Neural cell (in vitro differentiated cells): ENCODE measurements at regions not wholly inside any gene's neighbourhood (a gene's known extent, or its start where the extent isn't known, plus 50 kb on each side); places are given as distances from the start of the nearest gene placed in this dataset.

Experiments used
- H2AFZ ChIP-seq: fragments of 200-600, 300-800 bp; sonication (generic), shearing (Covaris generic); 2 replicates; pipeline ENCODE4 v1.6.0; 2014; ENCODE audit warnings: low read depth, mild to moderate bottlenecking, antibody characterized with exemption, low read length, moderate library complexity
- H3F3A ChIP-seq: fragments of 200-600 bp; shearing (Covaris generic); 2 replicates; pipeline ENCODE4 v1.6.1; 2016; ENCODE audit warnings: mild to moderate bottlenecking, moderate library complexity, mixed read lengths, antibody characterized with exemption, low read length; ENCODE audit not compliant: insufficient read depth, poor library complexity, severe bottlenecking
- H3K27ac ChIP-seq: fragments of 200-600, 300-800 bp; sonication (generic), shearing (Covaris generic); 2 replicates; pipeline ENCODE4 v1.5.1; 2014; ENCODE audit warnings: mild to moderate bottlenecking, low read length, moderate library complexity
- H3K27me3 ChIP-seq: fragments of 300-800, 200-600 bp; sonication (generic), shearing (Covaris generic); 2 replicates; pipeline ENCODE4 v1.6.0; 2014; ENCODE audit warnings: mild to moderate bottlenecking, low read depth, low read length, moderate library complexity; ENCODE audit not compliant: insufficient read depth
- H3K36me3 ChIP-seq: fragments of 300-800, 200-600 bp; sonication (generic), shearing (Covaris generic); 2 replicates; pipeline ENCODE4 v1.5.1; 2014; ENCODE audit warnings: mild to moderate bottlenecking, antibody characterized with exemption, low read length, moderate library complexity; ENCODE audit not compliant: insufficient read depth
- H3K4me2 ChIP-seq: fragments of 300-800, 200-600 bp; sonication (generic), shearing (Covaris generic); 2 replicates; pipeline ENCODE4 v1.6.0; 2014; ENCODE audit warnings: mild to moderate bottlenecking, low read length
- H3K4me3 ChIP-seq: fragments of 300-800, 200-600 bp; sonication (generic), shearing (Covaris generic); 2 replicates; pipeline ENCODE4 v1.5.1; 2014; ENCODE audit warnings: mild to moderate bottlenecking, low read length, moderate library complexity
- H3K79me2 ChIP-seq: fragments of 200-600 bp; shearing (Covaris generic); replicated peaks from 2 replicates; pipeline ENCODE4 v1.6.0; 2014; ENCODE audit warnings: mild to moderate bottlenecking, low read length, moderate library complexity; ENCODE audit not compliant: insufficient read depth
- H3K9ac ChIP-seq: fragments of 300-800, 200-600 bp; sonication (generic), shearing (Covaris generic); 2 replicates; pipeline ENCODE4 v1.6.1; 2016; ENCODE audit warnings: mild to moderate bottlenecking, low read length, mixed read lengths
- H3K9me2 ChIP-seq: fragments of 200-600 bp; shearing (Covaris generic); 2 replicates; pipeline ENCODE4 v1.6.1; 2016; ENCODE audit warnings: mild to moderate bottlenecking, low read length, mixed read lengths; ENCODE audit not compliant: insufficient read depth
- H3K9me3 ChIP-seq: fragments of 200-600, 300-800 bp; sonication (generic), shearing (Covaris generic); 2 replicates; pipeline ENCODE4 v1.6.1; 2016; ENCODE audit warnings: mild to moderate bottlenecking, mixed run types, low read length, moderate library complexity, mixed read lengths
- H4K20me1 ChIP-seq: fragments of 200-600 bp; shearing (Covaris generic); 2 replicates; pipeline ENCODE4 v1.6.1; 2016; ENCODE audit warnings: mild to moderate bottlenecking, mixed run types; ENCODE audit not compliant: insufficient read depth
- EP300 ChIP-seq: fragments of 450-650 bp; conservative IDR thresholded peaks from 2 replicates; pipeline ENCODE4 v1.6.1; 2014; ENCODE audit warnings: antibody characterized with exemption, mild to moderate bottlenecking, moderate library complexity; ENCODE audit not compliant: poor library complexity, severe bottlenecking
- EZH2 ChIP-seq: fragments of 200-600, 300-800 bp; shearing (Covaris generic), sonication (generic); IDR thresholded peaks from 2 replicates; pipeline ENCODE4 v1.6.1; 2014; ENCODE audit warnings: antibody characterized with exemption, low read length, borderline replicate concordance, mild to moderate bottlenecking; ENCODE audit not compliant: insufficient read depth, poor library complexity, severe bottlenecking
- MXI1 ChIP-seq: fragments of 450-650 bp; conservative IDR thresholded peaks from 2 replicates; pipeline ENCODE4 v1.6.1; 2014; ENCODE audit warnings: antibody characterized with exemption, mild to moderate bottlenecking; ENCODE audit not compliant: poor library complexity, severe bottlenecking
- POLR2AphosphoS5 ChIP-seq: IDR thresholded peaks from 2 replicates; pipeline ENCODE4 v1.6.1; 2012
- SMC3 ChIP-seq: fragments of 450-650 bp; conservative IDR thresholded peaks from 2 replicates; pipeline ENCODE4 v1.6.1; 2014; ENCODE audit warnings: antibody characterized with exemption, mild to moderate bottlenecking, moderate library complexity; ENCODE audit not compliant: poor library complexity
- TAF1 ChIP-seq: IDR thresholded peaks from 2 replicates; pipeline ENCODE4 v1.6.1; 2012; ENCODE audit warnings: low read depth
- TF ChIP-seq, protein P1 (sequence below): IDR thresholded peaks from 2 replicates; pipeline ENCODE4 v1.6.1; 2012; ENCODE audit warnings: borderline replicate concordance
- TF ChIP-seq, protein P2 (sequence below): fragments of 450-650 bp; IDR thresholded peaks from 2 replicates; pipeline ENCODE4 v1.5.1; 2014; ENCODE audit warnings: antibody characterized with exemption, mild to moderate bottlenecking, moderate library complexity; ENCODE audit not compliant: poor library complexity, severe bottlenecking

DNA sequence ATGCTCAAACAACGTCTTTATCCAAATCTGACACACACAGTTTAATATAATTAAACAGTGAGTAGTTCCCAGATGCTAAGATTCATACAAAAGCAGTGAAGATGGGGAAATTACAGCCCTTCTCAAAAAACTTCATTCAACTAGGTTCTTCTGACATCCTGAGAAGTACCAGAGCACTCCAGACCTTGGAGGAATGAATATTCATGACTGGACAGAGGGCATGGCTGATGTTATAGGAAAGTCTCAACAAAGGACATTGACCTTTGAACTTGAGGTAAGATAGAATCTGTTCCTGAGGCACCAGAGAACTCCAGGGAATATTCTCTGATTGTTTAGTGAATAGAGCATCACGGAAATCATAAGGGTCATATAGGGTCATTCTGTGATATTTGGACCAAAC, 106.4 kb upstream of the SLC5A12 start:
- no peaks in the 10 kb centered on the region for H3F3A ChIP-seq
- no peaks in the 10 kb centered on the region for H3K9me2 ChIP-seq
- peaks cover 7% of the 10 kb centered on the region for H3K9me3 ChIP-seq
- H3K79me2 ChIP-seq, result no peaks in the 10 kb centered on the region
- H3K27me3 ChIP-seq, result no peaks in the 10 kb centered on the region
- no peak overlapping the region for H3K27ac ChIP-seq
- H2AFZ ChIP-seq, result no peak overlapping the region
- no peaks in the 10 kb centered on the region for H4K20me1 ChIP-seq
- TF ChIP-seq, protein P1, sequence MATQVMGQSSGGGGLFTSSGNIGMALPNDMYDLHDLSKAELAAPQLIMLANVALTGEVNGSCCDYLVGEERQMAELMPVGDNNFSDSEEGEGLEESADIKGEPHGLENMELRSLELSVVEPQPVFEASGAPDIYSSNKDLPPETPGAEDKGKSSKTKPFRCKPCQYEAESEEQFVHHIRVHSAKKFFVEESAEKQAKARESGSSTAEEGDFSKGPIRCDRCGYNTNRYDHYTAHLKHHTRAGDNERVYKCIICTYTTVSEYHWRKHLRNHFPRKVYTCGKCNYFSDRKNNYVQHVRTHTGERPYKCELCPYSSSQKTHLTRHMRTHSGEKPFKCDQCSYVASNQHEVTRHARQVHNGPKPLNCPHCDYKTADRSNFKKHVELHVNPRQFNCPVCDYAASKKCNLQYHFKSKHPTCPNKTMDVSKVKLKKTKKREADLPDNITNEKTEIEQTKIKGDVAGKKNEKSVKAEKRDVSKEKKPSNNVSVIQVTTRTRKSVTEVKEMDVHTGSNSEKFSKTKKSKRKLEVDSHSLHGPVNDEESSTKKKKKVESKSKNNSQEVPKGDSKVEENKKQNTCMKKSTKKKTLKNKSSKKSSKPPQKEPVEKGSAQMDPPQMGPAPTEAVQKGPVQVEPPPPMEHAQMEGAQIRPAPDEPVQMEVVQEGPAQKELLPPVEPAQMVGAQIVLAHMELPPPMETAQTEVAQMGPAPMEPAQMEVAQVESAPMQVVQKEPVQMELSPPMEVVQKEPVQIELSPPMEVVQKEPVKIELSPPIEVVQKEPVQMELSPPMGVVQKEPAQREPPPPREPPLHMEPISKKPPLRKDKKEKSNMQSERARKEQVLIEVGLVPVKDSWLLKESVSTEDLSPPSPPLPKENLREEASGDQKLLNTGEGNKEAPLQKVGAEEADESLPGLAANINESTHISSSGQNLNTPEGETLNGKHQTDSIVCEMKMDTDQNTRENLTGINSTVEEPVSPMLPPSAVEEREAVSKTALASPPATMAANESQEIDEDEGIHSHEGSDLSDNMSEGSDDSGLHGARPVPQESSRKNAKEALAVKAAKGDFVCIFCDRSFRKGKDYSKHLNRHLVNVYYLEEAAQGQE, result no peak
- TF ChIP-seq EP300 (no peak), SMC3 (no peak), TAF1 (no peak), MXI1 (no peak)
- TF ChIP-seq, protein P2, sequence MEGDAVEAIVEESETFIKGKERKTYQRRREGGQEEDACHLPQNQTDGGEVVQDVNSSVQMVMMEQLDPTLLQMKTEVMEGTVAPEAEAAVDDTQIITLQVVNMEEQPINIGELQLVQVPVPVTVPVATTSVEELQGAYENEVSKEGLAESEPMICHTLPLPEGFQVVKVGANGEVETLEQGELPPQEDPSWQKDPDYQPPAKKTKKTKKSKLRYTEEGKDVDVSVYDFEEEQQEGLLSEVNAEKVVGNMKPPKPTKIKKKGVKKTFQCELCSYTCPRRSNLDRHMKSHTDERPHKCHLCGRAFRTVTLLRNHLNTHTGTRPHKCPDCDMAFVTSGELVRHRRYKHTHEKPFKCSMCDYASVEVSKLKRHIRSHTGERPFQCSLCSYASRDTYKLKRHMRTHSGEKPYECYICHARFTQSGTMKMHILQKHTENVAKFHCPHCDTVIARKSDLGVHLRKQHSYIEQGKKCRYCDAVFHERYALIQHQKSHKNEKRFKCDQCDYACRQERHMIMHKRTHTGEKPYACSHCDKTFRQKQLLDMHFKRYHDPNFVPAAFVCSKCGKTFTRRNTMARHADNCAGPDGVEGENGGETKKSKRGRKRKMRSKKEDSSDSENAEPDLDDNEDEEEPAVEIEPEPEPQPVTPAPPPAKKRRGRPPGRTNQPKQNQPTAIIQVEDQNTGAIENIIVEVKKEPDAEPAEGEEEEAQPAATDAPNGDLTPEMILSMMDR, result no peak
- no peak overlapping the region for H3K4me3 ChIP-seq
- H3K36me3 ChIP-seq, result no peaks in the 10 kb centered on the region
- no peak overlapping the region for H3K9ac ChIP-seq
- H3K4me2 ChIP-seq, result no peak overlapping the region

DNA sequence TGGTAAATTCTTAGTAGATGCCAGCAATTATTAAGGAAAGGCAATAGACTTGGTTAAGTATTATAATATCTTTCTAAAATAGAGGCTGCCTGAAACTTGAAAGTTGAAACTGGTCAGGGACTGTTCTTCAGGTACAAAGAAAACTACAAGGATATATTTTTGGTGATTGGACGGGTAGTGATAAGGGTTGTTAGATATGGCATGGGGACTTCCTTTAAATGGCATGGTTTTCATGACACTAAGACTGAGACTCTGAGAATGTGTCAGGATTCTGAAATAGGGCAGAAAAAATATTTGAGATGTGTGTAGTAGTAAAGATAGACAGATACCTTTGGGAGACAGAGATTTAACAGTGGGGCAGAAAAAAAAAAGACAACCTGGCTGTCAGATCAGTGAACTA, 108.4 kb upstream of the SLC5A12 start:
- no peaks in the 10 kb centered on the region for H3K27me3 ChIP-seq
- no peak overlapping the region for H2AFZ ChIP-seq
- no peaks in the 10 kb centered on the region for H4K20me1 ChIP-seq
- H3K9ac ChIP-seq, result no peak overlapping the region
- no peaks in the 10 kb centered on the region for H3K79me2 ChIP-seq
- no peaks in the 10 kb centered on the region for H3K9me2 ChIP-seq
- H3K9me3 ChIP-seq, result no peaks in the 10 kb centered on the region
- no peaks in the 10 kb centered on the region for H3F3A ChIP-seq
- TF ChIP-seq, protein P1, result no peak
- no peak for TF ChIP-seq TAF1
- TF ChIP-seq MXI1, result no peak
- TF ChIP-seq SMC3, result no peak
- no peak for TF ChIP-seq EP300
- TF ChIP-seq, protein P2, result no peak
- TF ChIP-seq EZH2, result no peak
- TF ChIP-seq POLR2AphosphoS5, result no peak
- H3K36me3 ChIP-seq, result no peaks in the 10 kb centered on the region
- H3K4me2 ChIP-seq, result no peak overlapping the region
- H3K4me3 ChIP-seq, result no peak overlapping the region
- no peak overlapping the region for H3K27ac ChIP-seq
